NCI-H345 (cell line): ENCODE measurements at regions not wholly inside any gene's neighbourhood (a gene's known extent, or its start where the extent isn't known, plus 50 kb on each side); places are given as distances from the start of the nearest gene placed in this dataset.
"Not testable (repeated sequence)": the region's sequence is repeated elsewhere in the genome, so short reads cannot be mapped to it uniquely, and the experiment has no call there.

ENCODE experiments used
- DNase-seq: peaks from one replicate; lab custom pipeline; 2025; lab: John Stamatoyannopoulos, UW

DNA sequence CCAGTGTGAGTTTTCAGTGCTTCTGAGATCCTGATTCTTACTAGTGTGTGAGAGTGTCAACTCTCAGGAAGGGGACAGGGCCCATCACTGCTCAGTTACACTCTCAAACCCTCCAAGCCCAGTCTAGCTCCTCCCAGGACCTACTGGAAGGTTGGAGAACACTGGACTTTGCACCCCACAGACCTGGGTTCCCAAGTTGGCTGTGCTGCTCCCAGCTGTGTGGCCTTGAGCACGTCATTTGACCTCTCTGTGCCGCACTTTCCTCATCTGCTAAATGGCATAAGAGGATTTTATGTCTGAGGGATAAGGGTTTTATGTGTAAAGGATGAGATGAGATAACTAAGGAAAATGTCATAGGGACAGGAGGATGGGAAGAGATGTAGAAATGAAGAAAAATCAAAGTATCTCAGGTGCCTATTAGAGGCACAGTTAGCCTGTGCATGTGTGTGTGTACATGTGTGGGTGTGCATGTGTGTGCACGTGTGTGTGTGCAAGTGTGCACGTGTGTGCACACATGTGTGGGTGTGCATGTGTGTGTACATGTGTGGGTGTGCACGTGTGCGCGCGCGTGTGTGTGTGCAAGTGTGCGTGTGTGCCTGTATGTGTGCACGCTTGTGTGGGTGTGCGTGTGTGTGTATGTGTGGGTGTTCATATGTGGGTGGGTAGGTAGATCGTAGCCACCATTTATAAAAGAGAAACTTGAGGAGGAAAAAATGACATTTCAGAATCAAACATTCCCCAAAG, 108.0 kb upstream of the GRK3 start:
- DNase-seq, result not testable (repeated sequence)

DNA sequence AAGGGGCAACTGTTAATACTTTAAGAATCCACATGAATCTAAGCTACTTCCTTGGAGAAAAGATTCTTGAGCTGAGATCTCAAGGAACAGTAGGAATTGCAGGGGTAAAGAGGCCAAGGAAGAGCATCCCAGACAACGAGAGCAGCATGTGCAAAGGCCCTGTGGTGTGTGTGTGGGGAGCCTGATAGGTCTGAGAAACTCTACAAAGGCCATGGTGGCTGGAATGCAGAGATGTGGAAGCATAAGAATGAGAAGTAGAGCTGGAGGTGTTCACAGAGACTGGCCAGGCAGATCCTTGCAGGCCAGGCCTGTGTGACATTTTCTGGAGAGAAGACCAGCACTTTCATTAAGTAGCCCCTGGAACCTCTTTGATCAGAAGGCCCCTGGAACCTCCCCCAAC, 105.8 kb upstream of the GRK3 start:
- not testable (repeated sequence) for DNase-seq

DNA sequence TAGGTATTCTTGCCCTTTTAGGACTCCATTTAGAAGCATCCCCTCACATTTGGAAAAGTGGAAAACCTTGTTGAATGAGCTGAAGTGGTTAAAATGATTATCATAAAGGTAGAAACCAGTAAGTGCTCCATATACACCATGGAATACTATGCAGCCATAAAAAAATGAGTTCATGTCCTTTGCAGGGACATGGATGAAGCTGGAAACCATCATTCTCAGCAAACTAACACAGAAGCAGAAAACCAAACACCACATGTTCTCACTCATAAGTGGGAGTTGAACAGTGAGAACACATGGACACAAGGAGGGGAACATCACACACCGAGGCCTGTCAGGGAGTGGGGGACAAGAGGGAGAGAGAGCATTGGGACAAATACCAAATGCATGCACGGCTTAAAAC, 103.8 kb upstream of the GRK3 start:
- DNase-seq, result not testable (repeated sequence)

DNA sequence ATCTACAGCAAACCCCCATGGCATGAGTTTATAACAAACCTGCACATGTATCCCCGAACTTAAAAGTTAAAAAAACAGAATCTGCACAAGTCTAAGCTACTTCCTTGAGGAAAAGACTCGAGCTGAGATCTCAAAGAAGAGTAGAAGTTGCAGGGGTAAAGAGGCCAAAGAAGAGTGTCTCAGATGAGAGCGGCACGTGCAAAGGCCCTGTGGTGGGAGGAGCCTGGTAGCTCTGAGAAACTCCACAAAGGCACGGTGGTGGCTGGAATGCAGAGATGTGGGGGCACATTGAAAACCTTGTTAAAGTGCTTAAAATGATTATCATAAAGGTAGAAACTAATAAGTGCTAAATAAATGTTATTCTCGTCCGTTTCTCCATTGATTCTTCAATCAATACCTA, 103.2 kb upstream of the GRK3 start:
- no peak for DNase-seq

DNA sequence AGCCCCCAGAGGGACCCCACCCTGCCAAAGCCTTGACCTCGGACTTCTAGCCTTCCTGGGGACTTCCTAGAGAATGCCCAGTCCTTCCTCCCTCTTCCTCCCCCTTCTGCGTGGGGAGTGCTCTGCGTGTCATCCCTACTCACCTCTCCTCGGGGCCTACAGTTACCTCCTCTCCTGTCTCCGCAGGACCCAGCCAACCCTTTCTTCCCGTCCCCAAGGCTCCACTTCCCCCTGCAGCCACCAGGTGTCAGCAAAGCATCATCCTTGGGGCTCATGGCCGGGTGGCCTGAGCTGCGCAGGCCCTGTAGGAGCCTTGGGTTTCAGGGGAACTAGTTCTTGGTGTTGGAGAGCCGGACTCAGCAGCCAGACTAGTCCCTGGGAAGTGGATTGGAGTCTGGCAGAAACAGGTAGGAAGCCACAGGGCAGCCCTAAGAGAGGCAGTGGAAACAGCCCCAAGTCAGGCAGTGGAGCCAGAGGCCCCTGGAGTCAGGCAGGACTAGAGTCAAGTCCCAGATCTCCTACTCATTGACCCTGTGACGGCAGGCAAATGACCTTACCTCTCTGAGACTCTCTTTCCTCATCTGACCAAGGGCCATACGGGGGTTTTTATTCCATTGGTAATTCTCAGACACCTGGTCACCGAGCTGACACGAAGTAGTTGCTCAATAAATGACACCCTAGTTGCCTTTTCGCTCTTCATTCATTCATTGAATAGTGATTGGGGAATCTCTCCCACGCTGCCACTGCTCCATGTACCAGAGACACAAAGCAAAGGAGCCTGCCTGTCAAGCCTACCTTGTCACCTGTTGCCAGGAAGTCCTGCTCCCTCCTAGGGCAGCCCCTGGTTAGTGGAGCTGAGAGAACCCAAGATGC, 101.8 kb upstream of the GRK3 start:
- peak; percentile 58 for DNase-seq

DNA sequence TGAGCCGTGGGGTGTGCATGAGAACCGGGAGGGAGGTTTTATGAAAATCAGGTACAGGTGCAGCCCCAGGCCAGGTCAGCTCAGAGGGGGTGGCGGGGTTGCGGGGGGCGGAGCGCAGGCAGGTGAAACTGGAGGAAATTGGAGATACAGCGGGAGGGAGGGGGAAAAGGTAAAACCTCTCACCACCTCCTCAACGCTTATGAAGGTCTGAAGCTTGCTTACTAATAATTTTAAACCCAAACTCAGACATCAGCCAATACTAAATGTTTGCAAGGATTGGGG, 101.2 kb upstream of the GRK3 start:
- DNase-seq, result not testable (repeated sequence)

DNA sequence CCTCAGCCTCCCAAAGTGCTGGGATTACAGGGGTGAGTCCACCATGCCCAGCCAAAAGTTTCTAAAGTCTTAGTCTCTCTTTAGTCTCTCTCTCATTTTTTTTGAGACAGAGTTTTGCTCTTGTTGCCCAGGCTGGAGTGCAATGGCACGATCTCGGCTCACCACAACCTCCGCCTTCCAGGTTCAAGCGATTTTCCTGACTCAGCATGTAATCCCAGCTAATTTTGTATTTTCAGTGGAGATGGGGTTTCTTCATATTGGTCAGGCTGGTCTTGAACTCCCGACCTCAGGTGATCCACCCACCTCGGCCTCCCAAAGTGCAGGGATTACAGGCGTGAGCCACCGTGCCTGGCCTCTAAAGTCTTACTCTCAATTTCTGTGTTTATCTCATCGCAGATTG, 100.1 kb upstream of the GRK3 start:
- not testable (repeated sequence) for DNase-seq

DNA sequence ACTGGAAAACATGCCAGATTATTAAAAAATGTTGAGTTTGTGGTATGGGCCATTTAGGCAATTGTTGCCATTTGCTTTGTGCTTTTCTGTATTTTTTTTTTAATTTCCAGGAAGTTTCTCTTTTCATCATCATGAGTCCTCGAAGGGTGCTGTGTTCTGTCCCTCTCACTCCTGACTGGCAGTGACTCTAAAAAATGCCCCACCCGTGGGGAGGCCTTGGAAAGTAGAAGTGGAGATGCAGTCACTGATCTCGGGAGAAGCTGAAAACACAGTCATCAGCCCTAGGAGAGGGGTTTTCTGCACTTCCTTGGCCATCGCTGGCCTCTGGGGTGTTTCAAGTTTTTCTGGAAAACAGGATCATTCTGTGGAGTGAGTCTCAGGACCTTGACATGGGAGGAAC, 98.5 kb upstream of the GRK3 start:
- no peak for DNase-seq

DNA sequence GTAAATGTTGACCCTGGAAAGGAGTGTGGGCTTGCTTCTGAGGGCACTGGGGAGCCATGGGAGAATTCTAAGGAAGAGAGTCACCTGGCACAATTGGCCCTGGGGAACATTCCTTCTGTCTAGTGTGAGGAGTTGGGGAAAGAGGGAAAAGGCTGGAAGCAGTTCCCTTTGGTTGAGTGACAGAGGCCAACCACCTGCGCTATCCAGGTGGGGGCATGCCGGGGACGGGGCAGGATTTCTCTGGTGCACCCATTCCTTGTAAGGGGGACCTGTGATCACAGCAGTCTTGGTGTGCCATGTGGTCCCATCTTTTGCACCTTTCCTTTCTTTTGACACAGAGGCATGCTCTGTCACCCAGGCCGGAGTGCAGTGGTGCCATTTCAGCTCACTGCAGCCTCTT, 92.1 kb upstream of the GRK3 start:
- no peak for DNase-seq

DNA sequence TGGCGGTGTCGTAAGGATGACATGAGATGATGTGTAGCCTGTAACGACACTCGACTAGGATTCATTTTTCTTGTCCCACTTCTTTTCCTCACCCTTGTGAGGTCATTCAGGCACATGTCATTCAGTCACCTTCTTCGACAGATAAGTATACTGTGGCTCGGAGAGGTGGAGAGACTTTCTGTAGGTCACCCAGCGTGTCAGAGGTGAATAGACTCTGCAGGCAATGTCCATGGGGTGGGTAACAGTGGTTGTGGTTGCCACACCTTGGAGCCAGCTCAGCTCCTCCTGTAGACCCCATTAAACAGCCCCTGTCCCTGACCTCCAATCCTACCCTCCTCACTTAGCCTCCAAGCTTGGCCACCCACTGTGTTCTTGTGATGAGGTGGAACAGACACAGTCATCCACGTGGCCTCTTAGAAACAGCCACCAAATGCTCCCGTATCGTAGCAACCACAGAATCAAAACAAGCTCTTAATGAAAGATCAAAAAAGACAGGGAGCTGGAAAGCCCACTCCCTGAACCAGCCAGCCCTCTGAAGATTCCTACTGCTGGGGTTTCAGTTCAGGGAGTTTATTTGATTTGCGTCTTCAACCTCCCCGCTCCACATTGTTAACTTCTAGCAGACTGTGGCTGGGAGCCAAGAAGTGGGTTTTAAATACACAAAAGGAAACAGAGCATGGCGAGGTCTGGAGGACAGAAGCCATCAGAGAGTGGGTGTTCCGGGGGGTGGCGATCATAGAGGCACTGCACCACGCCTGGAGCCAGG, 89.0 kb upstream of the GRK3 start:
- peak; percentile 80 for DNase-seq

DNA sequence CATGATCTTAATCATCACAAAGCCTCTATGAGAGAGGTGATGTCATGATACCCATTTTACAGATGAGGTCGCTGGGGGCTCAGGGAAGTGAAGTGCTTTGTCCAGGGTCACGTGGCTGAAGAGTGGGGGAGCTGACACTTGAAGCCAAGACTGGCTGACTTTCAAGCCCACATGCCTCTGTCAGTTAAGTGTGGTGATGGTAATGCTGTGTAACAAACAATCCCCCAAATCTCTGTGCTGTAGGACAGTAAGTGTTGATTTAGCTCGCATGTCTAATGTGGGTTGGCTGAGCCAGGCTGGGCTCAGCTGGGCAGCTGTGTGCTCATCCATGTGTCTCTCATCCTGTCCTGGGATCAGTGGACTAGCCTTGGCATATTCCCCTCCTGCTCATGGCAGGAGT, 87.1 kb upstream of the GRK3 start:
- no peak for DNase-seq

DNA sequence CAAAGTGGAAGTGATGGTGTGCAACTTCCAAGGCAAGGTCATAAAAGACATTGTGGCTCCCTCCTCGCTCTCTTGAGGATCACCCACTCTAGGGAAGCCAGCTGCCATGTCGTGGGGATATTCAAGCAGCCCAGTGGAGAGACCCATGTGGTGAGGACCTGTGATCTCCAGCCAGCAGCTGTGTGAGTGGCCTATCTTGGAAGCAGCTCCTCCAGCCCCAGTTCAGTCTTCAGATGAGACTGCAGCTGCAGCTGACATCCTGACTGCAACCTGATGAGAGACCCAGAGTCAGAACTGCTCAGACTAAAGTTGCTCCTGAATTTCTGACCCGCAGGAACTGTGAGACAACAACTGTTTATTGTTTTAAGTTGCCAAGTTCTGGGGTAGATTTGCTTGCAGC, 86.4 kb upstream of the GRK3 start:
- no peak for DNase-seq

DNA sequence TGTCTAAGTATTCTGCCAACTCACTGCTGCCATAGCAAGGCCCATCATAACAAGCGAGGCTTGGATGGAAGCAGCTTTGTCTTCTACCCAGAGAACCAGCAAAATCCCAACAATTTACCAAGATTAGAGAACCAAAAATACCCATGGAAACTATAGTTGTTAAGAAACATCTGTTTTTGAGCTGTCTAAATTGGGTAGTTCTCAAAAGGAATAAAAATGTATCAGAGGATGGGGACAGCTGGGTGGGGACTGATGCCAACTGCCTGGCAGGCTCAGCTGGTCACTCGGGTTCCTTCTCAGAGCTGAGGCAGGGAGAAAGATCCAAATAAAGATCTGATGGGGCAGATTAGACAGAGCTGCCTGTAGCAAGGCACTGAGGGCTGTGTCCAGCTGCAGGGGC, 85.9 kb upstream of the GRK3 start:
- DNase-seq, result no peak

DNA sequence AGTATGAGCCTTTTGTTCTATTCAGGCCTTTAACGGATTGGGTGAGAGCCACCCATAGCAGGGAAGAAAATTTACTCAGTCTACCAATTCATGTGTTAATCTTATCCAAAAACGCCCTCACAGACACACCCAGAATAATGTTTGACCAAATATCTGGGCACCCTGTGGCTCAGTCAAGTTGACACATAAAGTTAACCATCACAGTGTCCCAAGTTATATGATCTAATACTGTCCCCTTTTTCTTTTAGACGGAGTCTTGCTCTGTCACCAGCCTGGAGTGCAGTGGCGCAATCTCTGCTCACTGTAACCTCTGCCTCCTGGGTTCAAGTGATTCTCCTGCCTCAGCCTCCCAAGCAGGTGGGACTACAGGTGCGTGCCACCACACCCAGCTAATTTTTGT, 83.6 kb upstream of the GRK3 start:
- not testable (repeated sequence) for DNase-seq

DNA sequence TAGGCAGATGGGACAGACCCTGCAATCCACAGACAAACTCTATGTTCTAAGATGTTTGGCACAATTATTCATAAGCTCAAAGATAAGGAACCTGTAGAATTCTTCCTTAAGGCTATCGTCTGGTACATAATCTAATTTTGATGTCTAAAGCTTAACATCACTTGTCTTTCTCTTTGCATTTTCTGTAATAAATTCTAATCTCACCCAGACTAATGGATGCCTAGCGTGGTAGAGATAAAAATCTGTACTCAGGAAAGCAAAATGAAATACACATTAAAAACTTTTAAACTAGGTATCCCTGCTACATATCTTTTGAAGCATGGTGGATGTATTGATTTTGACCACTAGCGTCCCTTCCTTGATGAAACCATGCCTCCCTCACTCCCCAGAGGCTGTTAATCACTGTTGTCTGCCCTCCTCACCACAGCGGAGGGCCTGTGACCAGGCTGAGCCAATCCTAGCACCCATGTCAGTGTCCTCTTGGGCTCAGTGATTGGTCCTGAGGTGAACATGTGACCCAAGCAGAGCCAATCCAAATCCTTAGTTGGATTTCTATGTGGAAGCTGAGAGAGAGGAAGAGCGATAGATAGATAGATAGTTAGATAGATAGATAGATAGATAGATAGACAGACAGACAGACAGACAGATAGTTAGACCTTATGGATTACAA, 82.2 kb upstream of the GRK3 start:
- no peak for DNase-seq

DNA sequence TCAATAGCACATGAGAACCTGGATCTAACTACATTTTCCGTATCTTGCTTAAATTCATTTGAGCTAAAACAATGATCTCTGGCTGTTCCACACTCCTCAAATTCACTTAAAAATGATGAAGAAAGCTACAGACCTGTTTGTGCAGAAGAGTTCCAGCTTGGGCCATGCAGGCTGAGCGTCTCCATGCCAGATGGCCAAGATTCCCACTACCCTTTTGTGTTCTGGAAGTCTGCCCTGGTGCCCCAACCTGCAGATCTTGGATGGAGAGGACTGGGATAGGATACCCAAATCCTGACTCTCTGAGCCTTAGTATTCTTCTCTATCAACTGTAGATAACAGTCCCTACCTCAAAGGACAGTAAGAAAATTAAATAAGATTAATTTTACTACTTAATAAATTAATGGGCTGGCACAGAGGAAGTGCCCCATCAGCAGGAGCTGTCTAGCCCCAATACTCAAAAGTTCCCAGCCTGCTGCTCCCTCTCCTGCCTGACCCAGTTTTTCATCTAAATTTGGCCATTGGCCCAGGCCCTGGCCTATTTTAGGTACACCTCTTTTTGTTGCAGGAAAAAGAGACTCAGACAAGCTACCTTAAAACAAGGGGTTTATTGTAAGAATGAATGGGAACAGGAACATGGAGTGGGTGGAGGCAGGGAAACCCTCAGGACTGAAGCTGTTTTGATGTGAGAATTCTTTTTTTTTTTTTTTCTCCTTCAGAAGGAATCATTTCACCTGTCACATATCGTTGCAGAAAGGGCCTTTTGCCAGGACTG, 81.4 kb upstream of the GRK3 start:
- no peak for DNase-seq

DNA sequence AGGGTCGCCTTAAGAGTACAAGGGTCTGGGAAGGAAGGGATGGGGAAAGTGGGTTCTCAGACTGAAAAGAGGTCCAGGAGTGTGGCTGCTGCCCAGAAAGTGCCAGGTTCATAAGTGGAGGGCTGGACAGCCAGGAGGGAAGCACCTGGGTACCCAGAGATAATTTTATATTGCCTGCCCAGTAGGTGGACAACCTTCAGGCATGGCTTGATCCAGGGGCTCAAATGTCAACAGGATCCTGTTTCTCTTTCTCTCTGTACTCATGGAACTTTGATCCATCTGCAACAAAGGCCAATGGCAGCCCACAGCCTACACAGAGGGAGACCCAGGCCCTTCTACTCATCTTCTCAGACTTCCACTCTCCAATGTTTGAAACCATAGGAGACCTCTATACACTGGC, 80.5 kb upstream of the GRK3 start:
- DNase-seq, result no peak

DNA sequence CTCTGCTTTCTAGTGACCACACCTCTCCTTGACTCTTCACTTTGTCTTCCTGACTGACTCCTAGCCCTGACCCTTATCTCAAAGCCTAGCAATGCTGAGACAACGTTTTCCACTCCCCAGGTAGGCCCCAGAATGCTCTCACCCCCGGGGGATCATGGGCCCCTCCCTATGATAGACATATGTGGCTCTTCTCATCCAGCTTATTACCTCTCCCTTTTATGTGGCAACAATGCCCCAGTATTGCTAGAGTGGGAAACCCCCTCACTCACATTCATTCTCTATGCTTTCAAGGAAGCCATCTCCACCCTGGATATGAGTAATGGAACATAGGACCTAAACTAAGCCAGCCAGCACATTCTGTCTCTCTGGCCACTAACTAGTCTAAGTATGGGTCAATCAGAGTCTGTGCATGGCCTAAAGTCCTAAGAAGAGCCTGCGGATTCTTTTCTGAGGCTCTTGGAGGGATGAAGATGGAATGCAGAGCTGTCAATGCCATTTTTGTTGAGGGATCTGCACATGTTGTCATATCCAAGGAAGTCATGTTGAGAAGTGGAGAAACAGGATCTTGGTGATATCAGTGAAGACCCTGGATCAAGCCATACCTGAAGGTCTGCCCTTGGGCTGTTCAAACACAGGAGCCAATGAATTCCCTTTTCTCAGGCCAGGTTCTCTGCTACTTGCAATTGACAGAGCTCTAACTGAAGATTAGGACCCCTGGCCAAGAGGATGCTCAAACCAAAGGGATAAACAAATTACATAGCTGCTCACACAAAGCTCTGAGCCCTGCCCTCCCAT, 79.8 kb upstream of the GRK3 start:
- no peak for DNase-seq

DNA sequence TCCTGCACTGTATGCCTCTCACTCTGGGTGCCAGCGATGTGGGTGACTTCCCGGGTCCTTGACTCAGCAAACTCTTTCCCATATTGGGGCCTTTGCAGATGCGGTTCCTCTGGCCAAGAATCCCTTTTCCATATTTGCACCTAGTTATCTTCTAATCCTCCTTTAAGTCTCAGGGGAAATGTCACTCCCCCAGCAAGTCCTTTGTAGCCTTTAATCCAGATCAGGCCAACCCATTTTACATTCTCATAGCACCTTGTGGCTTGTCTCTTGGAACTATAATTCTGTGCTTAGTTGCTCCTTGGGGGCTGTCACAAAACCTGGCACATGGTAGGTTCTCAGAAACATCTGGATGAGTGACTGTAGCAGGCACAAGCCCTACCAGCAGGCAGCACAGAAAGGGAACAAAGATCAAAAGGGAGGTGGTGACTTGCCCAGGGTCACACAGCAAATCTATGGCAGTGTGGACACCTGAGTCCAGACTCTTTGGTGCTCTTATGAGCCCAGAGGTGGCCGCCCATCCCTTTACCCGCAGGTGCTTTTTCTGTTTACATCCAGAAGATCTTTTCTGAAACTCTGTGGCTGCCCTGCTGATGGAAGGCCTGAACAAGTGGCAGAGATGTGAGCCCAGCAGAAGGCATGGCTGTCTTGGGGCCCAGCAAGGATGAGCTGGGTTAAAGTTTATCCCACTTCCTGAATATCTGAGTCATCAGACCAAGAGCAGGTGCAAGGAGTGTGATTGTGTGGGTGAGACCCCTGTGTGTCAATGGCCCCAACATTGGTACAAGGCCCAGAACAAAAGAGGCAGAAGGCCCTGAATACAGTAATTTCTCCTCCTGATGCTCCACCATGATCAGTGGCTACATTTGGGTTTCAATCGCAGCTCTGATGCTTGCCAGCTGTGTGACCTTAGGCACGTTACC, 78.6 kb upstream of the GRK3 start:
- no peak for DNase-seq

DNA sequence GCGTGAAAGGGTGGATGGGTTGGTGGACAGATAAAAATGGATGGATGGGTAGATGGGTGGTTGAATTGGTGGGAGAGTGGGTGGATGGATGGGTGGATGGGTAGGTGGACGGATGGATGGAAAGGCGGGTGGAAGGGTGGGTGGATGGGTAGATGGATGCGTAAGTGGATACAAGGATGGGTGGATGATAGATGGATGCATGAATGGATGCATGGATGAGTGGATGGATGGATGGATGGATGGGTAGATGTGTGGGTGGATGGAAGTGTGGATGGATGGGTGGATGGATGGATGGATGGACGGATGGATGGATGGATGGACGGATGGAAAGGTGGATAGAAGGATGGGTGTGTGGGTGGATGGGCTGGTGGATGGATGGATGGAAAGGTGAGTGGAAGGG, 77.0 kb upstream of the GRK3 start:
- no peak for DNase-seq
